ENCODE measurements at regions not wholly inside any gene's neighbourhood (a gene's known extent, or its start where the extent isn't known, plus 50 kb on each side); places are given as distances from the start of the nearest gene placed in this dataset.

GRCh38 chr5:51109786-51110410 lies 273.4 kb upstream of the ISL1 start:
- H3K79me2 ChIP-seq: no peaks in the 10 kb centered on the region
- H3K9me2 ChIP-seq (replicated peaks; ENCODE audit: insufficient read depth): no peaks in the 10 kb centered on the region
- WGBS (ENCODE audit: low lambda C conversion rate, missing lambda C conversion rate): 88% methylated on average over 3 of the region's 3 CpGs
- DNase-seq (ENCODE audit: low spot score): no peak
- H3K36me3 ChIP-seq (replicated peaks; ENCODE audit: insufficient read depth, low read depth): no peaks in the 10 kb centered on the region
- no peaks in the 10 kb centered on the region for H3K9me3 ChIP-seq (ENCODE audit: low read depth)
- no peak overlapping the region for H3K4me3 ChIP-seq
- TF ChIP-seq CTCF (IDR thresholded peaks at IDR 0.05; ENCODE audit: poor library complexity) (no peak), EZH2phosphoT487 (IDR thresholded peaks at IDR 0.05; ENCODE audit: low read depth, severe bottlenecking, unreplicated experiment) (no peak), EZH2 (IDR thresholded peaks at IDR 0.05; ENCODE audit: borderline replicate concordance) (no peak)
- no peak overlapping the region for H3K27ac ChIP-seq
- no peaks in the 10 kb centered on the region for H3K27me3 ChIP-seq
- H4K20me1 ChIP-seq (ENCODE audit: insufficient read depth, poor library complexity, severe bottlenecking): no peaks in the 10 kb centered on the region
- no peaks in the 10 kb centered on the region for H3K4me1 ChIP-seq (ENCODE audit: insufficient read depth)
- no peak overlapping the region for H3K4me2 ChIP-seq
- H2AFZ ChIP-seq: no peak overlapping the region

GRCh38 chr5:51131266-51131665 lies 252.0 kb upstream of the ISL1 start:
- Histone ChIP-seq H4K20me1 (ENCODE audit: insufficient read depth, poor library complexity, severe bottlenecking) (no peaks in the 10 kb centered on the region), H3K9me3 (ENCODE audit: low read depth) (no peaks in the 10 kb centered on the region), H3K79me2 (no peaks in the 10 kb centered on the region), H2AFZ (no peak overlapping the region), H3K9me2 (replicated peaks; ENCODE audit: insufficient read depth) (no peaks in the 10 kb centered on the region), H3K27ac (no peak overlapping the region), H3K36me3 (replicated peaks; ENCODE audit: insufficient read depth, low read depth) (no peaks in the 10 kb centered on the region), H3K4me3 (no peak overlapping the region), H3K4me2 (no peak overlapping the region), H3K4me1 (ENCODE audit: insufficient read depth) (no peaks in the 10 kb centered on the region), H3K27me3 (no peaks in the 10 kb centered on the region)
- no peak for TF ChIP-seq EZH2phosphoT487 (IDR thresholded peaks at IDR 0.05; ENCODE audit: low read depth, severe bottlenecking, unreplicated experiment)
- TF ChIP-seq CTCF (IDR thresholded peaks at IDR 0.05; ENCODE audit: poor library complexity): no peak
- TF ChIP-seq EZH2 (IDR thresholded peaks at IDR 0.05; ENCODE audit: borderline replicate concordance): no peak
- no peak for DNase-seq (ENCODE audit: low spot score)

DNA sequence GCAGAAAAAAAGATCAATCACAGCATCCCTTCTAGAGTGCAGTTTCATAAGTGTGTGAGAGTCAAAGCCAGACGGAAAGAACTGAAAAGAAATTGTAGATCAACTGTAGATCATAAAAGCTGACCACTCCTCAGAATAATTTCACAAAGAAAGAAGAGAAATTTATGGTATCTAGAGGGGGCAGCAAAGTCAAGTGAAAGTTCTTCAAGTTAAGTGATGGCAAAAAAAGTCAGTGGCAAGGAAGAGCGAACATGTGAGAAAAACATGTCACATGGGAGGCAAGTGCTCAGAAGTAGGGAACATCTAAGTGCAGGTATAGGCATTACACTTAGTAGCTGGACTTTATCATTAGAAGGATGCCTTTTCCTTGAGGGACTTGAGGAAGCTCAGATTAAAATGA lies 245.1 kb upstream of the ISL1 start:
- WGBS (ENCODE audit: low lambda C conversion rate, missing lambda C conversion rate): 65% methylated on average over 2 of the region's 2 CpGs
- no peak overlapping the region for H3K27ac ChIP-seq
- no peak overlapping the region for H2AFZ ChIP-seq
- H3K4me1 ChIP-seq (ENCODE audit: insufficient read depth): no peaks in the 10 kb centered on the region
- H3K36me3 ChIP-seq (replicated peaks; ENCODE audit: insufficient read depth, low read depth): no peaks in the 10 kb centered on the region
- no peaks in the 10 kb centered on the region for H3K9me2 ChIP-seq (replicated peaks; ENCODE audit: insufficient read depth)
- no peak for TF ChIP-seq EZH2phosphoT487 (IDR thresholded peaks at IDR 0.05; ENCODE audit: low read depth, severe bottlenecking, unreplicated experiment)
- no peak for TF ChIP-seq EZH2 (IDR thresholded peaks at IDR 0.05; ENCODE audit: borderline replicate concordance)
- TF ChIP-seq CTCF (IDR thresholded peaks at IDR 0.05; ENCODE audit: poor library complexity): no peak
- no peak for DNase-seq (ENCODE audit: low spot score)
- H3K9me3 ChIP-seq (ENCODE audit: low read depth): no peaks in the 10 kb centered on the region
- H3K4me3 ChIP-seq: no peak overlapping the region
- H4K20me1 ChIP-seq (ENCODE audit: insufficient read depth, poor library complexity, severe bottlenecking): no peaks in the 10 kb centered on the region
- H3K27me3 ChIP-seq: no peaks in the 10 kb centered on the region
- no peak overlapping the region for H3K4me2 ChIP-seq
- H3K79me2 ChIP-seq: no peaks in the 10 kb centered on the region

DNA sequence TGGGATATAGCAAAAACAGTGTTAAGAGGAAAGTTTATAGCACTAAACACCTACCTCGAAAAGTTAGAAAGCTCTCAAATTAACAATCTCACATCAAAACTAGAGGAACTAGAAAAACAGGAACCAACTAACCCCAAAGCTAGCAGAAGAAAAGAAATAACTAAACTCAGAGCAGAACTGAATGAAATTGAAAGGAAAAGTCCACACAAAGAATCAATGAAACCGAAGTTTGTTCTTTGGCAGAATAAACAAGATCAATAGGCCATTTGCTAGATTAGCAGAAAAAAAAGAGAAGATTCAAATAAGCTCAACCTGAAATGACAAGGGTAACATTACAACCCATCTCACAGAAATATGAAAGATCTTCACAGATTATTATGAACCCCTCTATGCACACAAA lies 234.8 kb upstream of the ISL1 start:
- no peak for DNase-seq (ENCODE audit: low spot score)

More for the DNA sequence above, 234.8 kb upstream of the ISL1 start:
- TF ChIP-seq EZH2 (IDR thresholded peaks at IDR 0.05; ENCODE audit: borderline replicate concordance): no peak
- TF ChIP-seq CTCF (IDR thresholded peaks at IDR 0.05; ENCODE audit: poor library complexity): no peak
- no peak for TF ChIP-seq EZH2phosphoT487 (IDR thresholded peaks at IDR 0.05; ENCODE audit: low read depth, severe bottlenecking, unreplicated experiment)
- 82% methylated on average over 2 of the region's 2 CpGs for WGBS (ENCODE audit: low lambda C conversion rate, missing lambda C conversion rate)
- no peak overlapping the region for H3K27ac ChIP-seq
- no peaks in the 10 kb centered on the region for H3K27me3 ChIP-seq
- no peaks in the 10 kb centered on the region for H3K4me1 ChIP-seq (ENCODE audit: insufficient read depth)
- no peaks in the 10 kb centered on the region for H3K9me2 ChIP-seq (replicated peaks; ENCODE audit: insufficient read depth)
- H2AFZ ChIP-seq: no peak overlapping the region
- no peaks in the 10 kb centered on the region for H3K9me3 ChIP-seq (ENCODE audit: low read depth)
- no peaks in the 10 kb centered on the region for H4K20me1 ChIP-seq (ENCODE audit: insufficient read depth, poor library complexity, severe bottlenecking)
- no peak overlapping the region for H3K4me3 ChIP-seq
- no peaks in the 10 kb centered on the region for H3K79me2 ChIP-seq
- no peak overlapping the region for H3K4me2 ChIP-seq
- no peaks in the 10 kb centered on the region for H3K36me3 ChIP-seq (replicated peaks; ENCODE audit: insufficient read depth, low read depth)

Data from hepatocyte (in vitro differentiated cells).